AG10803 (cell line): ENCODE measurements at regions not wholly inside any gene's neighbourhood (a gene's known extent, or its start where the extent isn't known, plus 50 kb on each side); places are given as distances from the start of the nearest gene placed in this dataset.

Experiments used
- DNase-seq: peaks from one replicate; pipeline ENCODE4 v3.0.0; 2010; ENCODE audit warnings: low read depth
- H3K4me3 ChIP-seq: 2 replicates; pipeline ENCODE4 v1.5.1; 2011; ENCODE audit warnings: mild to moderate bottlenecking, low read length, control low read depth
- CTCF ChIP-seq: conservative IDR thresholded peaks from 2 replicates; pipeline ENCODE4 v1.5.1; 2011; ENCODE audit warnings: mild to moderate bottlenecking, low read length, control low read depth, inconsistent platforms

DNA sequence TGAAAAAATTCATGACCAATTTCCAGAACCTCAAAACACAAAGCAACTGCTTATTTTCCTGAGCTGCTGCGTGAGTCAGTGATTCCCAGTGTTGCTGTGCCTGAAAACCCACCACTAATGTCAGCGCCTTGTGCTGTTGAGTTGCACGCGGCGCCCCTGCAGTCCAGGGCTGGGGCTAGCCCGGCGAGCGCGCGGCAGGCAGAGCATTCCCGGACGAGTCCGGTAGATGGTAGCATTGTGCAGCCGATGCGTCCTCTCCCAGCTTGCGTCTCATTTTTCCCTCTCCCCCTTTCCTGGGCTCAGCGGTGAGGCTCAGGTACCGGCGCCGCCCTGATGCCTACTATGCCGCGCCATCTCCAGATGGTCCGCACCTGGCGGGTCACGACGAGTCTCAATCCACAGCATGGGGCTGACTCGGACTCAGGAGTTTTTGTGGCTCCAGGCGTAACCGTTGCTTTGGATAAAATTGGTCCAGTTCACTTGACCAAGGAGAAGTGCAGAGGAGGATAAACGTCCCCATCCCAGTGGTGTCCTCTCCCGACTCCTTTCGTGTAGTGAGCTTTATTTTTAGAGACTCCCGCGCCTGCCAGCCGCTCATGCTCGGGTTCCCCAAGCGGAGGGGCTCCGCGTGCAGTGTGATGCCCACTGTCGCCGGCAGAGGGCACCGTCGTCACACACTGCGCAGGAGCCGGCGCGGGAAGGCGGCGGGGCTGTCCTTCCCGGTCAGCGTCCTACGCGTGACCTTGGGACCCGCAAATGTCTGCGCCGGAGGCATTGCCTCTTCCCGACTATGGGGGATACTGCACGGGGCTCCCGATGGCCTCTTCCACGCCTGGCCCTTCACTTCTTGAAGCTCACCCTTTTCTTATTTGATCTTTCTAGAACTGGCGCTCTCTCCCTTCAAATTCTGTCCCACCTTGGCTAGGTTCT, 53.6 kb upstream of the IGFBP7 start:
- peak; percentile 68 for DNase-seq
- peak; percentile 77 for TF ChIP-seq CTCF
- peak overlapping the region; percentile 70 for H3K4me3 ChIP-seq

DNA sequence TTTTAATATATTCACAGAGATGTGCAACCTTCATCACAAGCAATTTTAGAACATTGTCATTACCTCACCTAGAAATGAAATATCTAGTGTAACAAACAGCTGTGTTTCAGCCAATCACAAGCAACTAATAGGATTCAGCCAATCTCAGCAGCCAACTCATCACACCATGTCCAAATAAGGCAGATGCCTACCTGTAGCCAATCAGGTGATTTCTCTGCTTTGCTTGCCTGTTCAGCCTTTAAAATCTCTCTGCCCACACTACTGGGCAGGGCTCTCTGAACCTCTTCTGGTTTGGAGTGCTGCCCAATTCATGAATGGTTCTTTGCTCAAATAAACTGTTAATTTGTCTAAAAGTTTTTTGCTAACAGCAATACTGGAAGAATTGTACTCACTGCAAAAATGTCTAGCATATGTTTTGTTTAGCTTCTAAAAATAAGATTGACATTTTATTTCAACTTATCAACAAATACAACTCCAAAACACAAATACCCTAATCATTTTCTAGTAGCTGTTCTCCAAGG, 52.4 kb upstream of the IGFBP7 start:
- no peak for TF ChIP-seq CTCF
- H3K4me3 ChIP-seq = no peak overlapping the region
- no peak for DNase-seq
